ENCODE measurements at regions not wholly inside any gene's neighbourhood (a gene's known extent, or its start where the extent isn't known, plus 50 kb on each side); places are given as distances from the start of the nearest gene placed in this dataset.

GRCh38 chr13:22770891-22771290 is 409.9 kb upstream of the SGCG start:
- Histone ChIP-seq H3K36me3 (replicated peaks in 1 of 2; ENCODE audit: control insufficient read depth in 1 of 2, insufficient read depth in 2 of 2, low read length in 1 of 2) (no peaks in the 10 kb centered on the region), H3K9ac (no peak overlapping the region), H3K9me2 (no peaks in the 10 kb centered on the region; the same call in 1 of the 2 replicates), H3K27ac (ENCODE audit: low read depth in 2 of 2, low read length in 1 of 2) (no peak overlapping the region), H3K79me2 (ENCODE audit: insufficient read depth) (no peaks in the 10 kb centered on the region), H3K4me2 (no peak overlapping the region), H2AFZ (ENCODE audit: low read depth) (no peak overlapping the region), H4K20me1 (ENCODE audit: insufficient read depth) (no peaks in the 10 kb centered on the region), H3K27me3 (ENCODE audit: insufficient read depth) (peaks cover 6% of the 10 kb centered on the region; the same call in 1 of the 2 replicates), H3K4me1 (ENCODE audit: control insufficient read depth in 1 of 2, insufficient read depth in 2 of 2, low read depth in 1 of 2, low read length in 1 of 2) (no peaks in the 10 kb centered on the region), H3K9me3 (no peaks in the 10 kb centered on the region), H3F3A (replicated peaks; ENCODE audit: insufficient read depth) (no peaks in the 10 kb centered on the region), H3K4me3 (ENCODE audit: low read depth in 2 of 2, low read length in 1 of 2) (no peak overlapping the region)
- no peak for DNase-seq
- POLR2A ChIA-PET, result no interaction called here
- TF ChIP-seq SMC3 (IDR thresholded peaks at IDR 0.05; ENCODE audit: low read depth, low read length) (no peak), RCOR1 (IDR thresholded peaks at IDR 0.05; ENCODE audit: low read length) (no peak), EZH2phosphoT487 (IDR thresholded peaks at IDR 0.05; ENCODE audit: borderline replicate concordance, low read depth) (no peak), FOSL2 (IDR thresholded peaks at IDR 0.05; ENCODE audit: borderline replicate concordance, low read depth) (no peak), NRF1 (IDR thresholded peaks at IDR 0.05; ENCODE audit: low read depth, low read length) (no peak), RFX5 (IDR thresholded peaks at IDR 0.05; ENCODE audit: low read length) (no peak), JUND (IDR thresholded peaks at IDR 0.05) (no peak), YY1 (IDR thresholded peaks at IDR 0.05; ENCODE audit: low read depth) (no peak), RXRA (IDR thresholded peaks at IDR 0.05; ENCODE audit: borderline replicate concordance, low read depth) (no peak), FOXJ3 (CRISPR knock-in tag; IDR thresholded peaks at IDR 0.05) (no peak)
- TF ChIP-seq, protein P1, sequence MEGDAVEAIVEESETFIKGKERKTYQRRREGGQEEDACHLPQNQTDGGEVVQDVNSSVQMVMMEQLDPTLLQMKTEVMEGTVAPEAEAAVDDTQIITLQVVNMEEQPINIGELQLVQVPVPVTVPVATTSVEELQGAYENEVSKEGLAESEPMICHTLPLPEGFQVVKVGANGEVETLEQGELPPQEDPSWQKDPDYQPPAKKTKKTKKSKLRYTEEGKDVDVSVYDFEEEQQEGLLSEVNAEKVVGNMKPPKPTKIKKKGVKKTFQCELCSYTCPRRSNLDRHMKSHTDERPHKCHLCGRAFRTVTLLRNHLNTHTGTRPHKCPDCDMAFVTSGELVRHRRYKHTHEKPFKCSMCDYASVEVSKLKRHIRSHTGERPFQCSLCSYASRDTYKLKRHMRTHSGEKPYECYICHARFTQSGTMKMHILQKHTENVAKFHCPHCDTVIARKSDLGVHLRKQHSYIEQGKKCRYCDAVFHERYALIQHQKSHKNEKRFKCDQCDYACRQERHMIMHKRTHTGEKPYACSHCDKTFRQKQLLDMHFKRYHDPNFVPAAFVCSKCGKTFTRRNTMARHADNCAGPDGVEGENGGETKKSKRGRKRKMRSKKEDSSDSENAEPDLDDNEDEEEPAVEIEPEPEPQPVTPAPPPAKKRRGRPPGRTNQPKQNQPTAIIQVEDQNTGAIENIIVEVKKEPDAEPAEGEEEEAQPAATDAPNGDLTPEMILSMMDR (IDR thresholded peaks at IDR 0.05), result no peak
- CTCF ChIA-PET, result no interaction called here
- 32% methylated on average over 8 of the region's 23 CpGs for WGBS (ENCODE audit: low lambda C conversion rate)

GRCh38 chr13:22773465-22773864 is 407.3 kb upstream of the SGCG start:
- Histone ChIP-seq H3F3A (replicated peaks; ENCODE audit: insufficient read depth) (no peaks in the 10 kb centered on the region), H3K9me2 (no peaks in the 10 kb centered on the region; the same call in 1 of the 2 replicates), H3K4me3 (ENCODE audit: low read depth in 2 of 2, low read length in 1 of 2) (no peak overlapping the region), H4K20me1 (ENCODE audit: insufficient read depth) (no peaks in the 10 kb centered on the region), H3K4me1 (ENCODE audit: control insufficient read depth in 1 of 2, insufficient read depth in 2 of 2, low read depth in 1 of 2, low read length in 1 of 2) (no peaks in the 10 kb centered on the region), H2AFZ (ENCODE audit: low read depth) (no peak overlapping the region), H3K79me2 (ENCODE audit: insufficient read depth) (no peaks in the 10 kb centered on the region), H3K27me3 (ENCODE audit: insufficient read depth) (peaks cover 6% of the 10 kb centered on the region; the same call in 1 of the 2 replicates), H3K9me3 (no peaks in the 10 kb centered on the region), H3K9ac (no peak overlapping the region), H3K4me2 (no peak overlapping the region), H3K36me3 (replicated peaks in 1 of 2; ENCODE audit: control insufficient read depth in 1 of 2, insufficient read depth in 2 of 2, low read length in 1 of 2) (no peaks in the 10 kb centered on the region), H3K27ac (ENCODE audit: low read depth in 2 of 2, low read length in 1 of 2) (no peak overlapping the region)
- 3% methylated on average over 3 of the region's 3 CpGs for WGBS (ENCODE audit: low lambda C conversion rate)
- ChIA-PET CTCF (no interaction called here), POLR2A (no interaction called here)
- no peak for DNase-seq
- TF ChIP-seq, protein P2, sequence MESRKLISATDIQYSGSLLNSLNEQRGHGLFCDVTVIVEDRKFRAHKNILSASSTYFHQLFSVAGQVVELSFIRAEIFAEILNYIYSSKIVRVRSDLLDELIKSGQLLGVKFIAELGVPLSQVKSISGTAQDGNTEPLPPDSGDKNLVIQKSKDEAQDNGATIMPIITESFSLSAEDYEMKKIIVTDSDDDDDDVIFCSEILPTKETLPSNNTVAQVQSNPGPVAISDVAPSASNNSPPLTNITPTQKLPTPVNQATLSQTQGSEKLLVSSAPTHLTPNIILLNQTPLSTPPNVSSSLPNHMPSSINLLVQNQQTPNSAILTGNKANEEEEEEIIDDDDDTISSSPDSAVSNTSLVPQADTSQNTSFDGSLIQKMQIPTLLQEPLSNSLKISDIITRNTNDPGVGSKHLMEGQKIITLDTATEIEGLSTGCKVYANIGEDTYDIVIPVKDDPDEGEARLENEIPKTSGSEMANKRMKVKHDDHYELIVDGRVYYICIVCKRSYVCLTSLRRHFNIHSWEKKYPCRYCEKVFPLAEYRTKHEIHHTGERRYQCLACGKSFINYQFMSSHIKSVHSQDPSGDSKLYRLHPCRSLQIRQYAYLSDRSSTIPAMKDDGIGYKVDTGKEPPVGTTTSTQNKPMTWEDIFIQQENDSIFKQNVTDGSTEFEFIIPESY (IDR thresholded peaks at IDR 0.05; ENCODE audit: borderline replicate concordance, low read depth), result no peak
- TF ChIP-seq FOSL2 (IDR thresholded peaks at IDR 0.05; ENCODE audit: borderline replicate concordance, low read depth) (no peak), POLR2AphosphoS5 (IDR thresholded peaks at IDR 0.05; ENCODE audit: low read depth, low read length) (no peak), SIN3A (IDR thresholded peaks at IDR 0.05; ENCODE audit: borderline replicate concordance, low read depth, low read length) (no peak), USF2 (IDR thresholded peaks at IDR 0.05; ENCODE audit: borderline replicate concordance, low read depth, low read length) (no peak), TCF12 (IDR thresholded peaks at IDR 0.05) (no peak), PBX3 (IDR thresholded peaks at IDR 0.05) (no peak), MEF2A (IDR thresholded peaks at IDR 0.05; ENCODE audit: borderline replicate concordance, low read depth) (no peak), MAX (IDR thresholded peaks at IDR 0.05; ENCODE audit: low read depth) (no peak), ELF1 (IDR thresholded peaks at IDR 0.05) (no peak), TAF1 (IDR thresholded peaks at IDR 0.05; ENCODE audit: borderline replicate concordance, low read depth, low read length) (no peak), EP300 (IDR thresholded peaks at IDR 0.05; ENCODE audit: borderline replicate concordance in 1 of 2, low read depth in 1 of 2, low read length in 1 of 2) (no peak), IRF3 (IDR thresholded peaks at IDR 0.05; ENCODE audit: low read depth, low read length) (no peak), JUND (IDR thresholded peaks at IDR 0.05) (no peak), FOXM1 (IDR thresholded peaks at IDR 0.05; ENCODE audit: low read depth) (no peak)

All from SK-N-SH (cell line).